ENCODE measurements at regions not wholly inside any gene's neighbourhood (a gene's known extent, or its start where the extent isn't known, plus 50 kb on each side); places are given as distances from the start of the nearest gene placed in this dataset.

DNA sequence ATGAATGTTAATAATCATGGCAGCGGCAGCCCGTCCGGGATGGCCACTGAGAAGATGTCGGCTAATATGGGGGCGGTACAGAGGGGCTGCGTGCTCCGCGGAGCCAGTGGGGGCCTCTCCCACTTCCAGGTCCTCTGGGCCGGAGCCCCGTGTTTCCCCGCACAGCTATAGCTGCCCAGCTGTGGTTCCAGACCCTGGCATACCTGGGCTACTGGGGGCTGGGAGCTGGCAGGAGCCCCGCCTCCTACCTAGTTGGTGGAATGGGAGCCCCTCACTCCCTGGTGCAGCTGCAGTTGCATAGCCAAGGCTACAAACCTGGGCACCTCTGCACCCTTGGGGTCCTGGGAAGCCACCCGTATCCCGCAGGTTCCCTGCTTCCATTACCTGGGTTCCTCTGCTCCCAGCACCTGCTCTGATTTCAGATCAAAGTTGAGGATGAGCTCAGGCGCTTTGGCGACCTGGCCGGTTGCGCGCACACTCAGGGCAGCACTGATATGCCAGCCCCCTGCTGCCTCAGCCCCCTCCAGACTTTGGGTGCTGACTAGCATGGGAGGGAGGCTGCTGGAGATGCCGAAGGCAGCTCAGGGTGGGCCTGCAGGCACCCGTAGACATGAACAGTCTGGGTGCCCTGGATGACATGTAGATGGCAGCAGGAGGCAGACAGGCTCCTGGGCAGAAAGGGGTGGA, 236.5 kb upstream of the SEMA3D start:
- Histone ChIP-seq H3K4me2 (replicated peaks; ENCODE audit: extremely low read depth, low read length, poor library complexity, severe bottlenecking) (no peak overlapping the region), H3K79me2 (ENCODE audit: insufficient read depth, low read length) (no peaks in the 10 kb centered on the region), H3K4me1 (ENCODE audit: control insufficient read depth in 1 of 2, insufficient read depth in 2 of 2, low read length in 2 of 2) (no peaks in the 10 kb centered on the region), H3K27me3 (ENCODE audit: control insufficient read depth in 2 of 2, insufficient read depth in 2 of 2, low read length in 2 of 2) (no peaks in the 10 kb centered on the region), H3K27ac (ENCODE audit: low read depth in 1 of 2, low read length in 2 of 2) (no peak overlapping the region), H2AFZ (ENCODE audit: insufficient read depth, low read depth, low read length, poor library complexity, severe bottlenecking) (no peak overlapping the region), H3K9me3 (replicated peaks in 1 of 2; ENCODE audit: control insufficient read depth in 1 of 2, insufficient read depth in 1 of 2, low read length in 2 of 2) (peaks cover 0 to 30% of the 10 kb centered on the region in 2 donors), H4K20me1 (ENCODE audit: insufficient read depth, low read length) (no peaks in the 10 kb centered on the region), H3K36me3 (replicated peaks in 1 of 2; ENCODE audit: control insufficient read depth in 1 of 2, insufficient read depth in 2 of 2, low read length in 2 of 2) (no peaks in the 10 kb centered on the region), H3K9ac (ENCODE audit: insufficient read depth, low read length, poor library complexity, severe bottlenecking) (no peak overlapping the region), H3K4me3 (replicated peaks in 1 of 3; ENCODE audit: low read depth in 2 of 3, low read length in 3 of 3) (no peak overlapping the region)
- Mint-ChIP-seq H3K9me3 (peaks cover 2 to 12% (median 6%) of the 10 kb centered on the region in 7 donors), H3K4me3 (no peak overlapping the region), H3K27ac (no peak overlapping the region), H3K27me3 (ENCODE audit: low read depth in 3 of 3) (no peaks in the 10 kb centered on the region), H3K4me1 (no peaks in the 10 kb centered on the region), H3K36me3 (no peaks in the 10 kb centered on the region)
- no peak for DNase-seq
- WGBS (ENCODE audit: insufficient coverage): 98% methylated on average over 20 of the region's 21 CpGs
- TF ChIP-seq, protein P1, sequence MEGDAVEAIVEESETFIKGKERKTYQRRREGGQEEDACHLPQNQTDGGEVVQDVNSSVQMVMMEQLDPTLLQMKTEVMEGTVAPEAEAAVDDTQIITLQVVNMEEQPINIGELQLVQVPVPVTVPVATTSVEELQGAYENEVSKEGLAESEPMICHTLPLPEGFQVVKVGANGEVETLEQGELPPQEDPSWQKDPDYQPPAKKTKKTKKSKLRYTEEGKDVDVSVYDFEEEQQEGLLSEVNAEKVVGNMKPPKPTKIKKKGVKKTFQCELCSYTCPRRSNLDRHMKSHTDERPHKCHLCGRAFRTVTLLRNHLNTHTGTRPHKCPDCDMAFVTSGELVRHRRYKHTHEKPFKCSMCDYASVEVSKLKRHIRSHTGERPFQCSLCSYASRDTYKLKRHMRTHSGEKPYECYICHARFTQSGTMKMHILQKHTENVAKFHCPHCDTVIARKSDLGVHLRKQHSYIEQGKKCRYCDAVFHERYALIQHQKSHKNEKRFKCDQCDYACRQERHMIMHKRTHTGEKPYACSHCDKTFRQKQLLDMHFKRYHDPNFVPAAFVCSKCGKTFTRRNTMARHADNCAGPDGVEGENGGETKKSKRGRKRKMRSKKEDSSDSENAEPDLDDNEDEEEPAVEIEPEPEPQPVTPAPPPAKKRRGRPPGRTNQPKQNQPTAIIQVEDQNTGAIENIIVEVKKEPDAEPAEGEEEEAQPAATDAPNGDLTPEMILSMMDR (IDR thresholded peaks at IDR 0.05): no peak
- intact Hi-C loops (cut with micrococcal nuclease): no loop called here

DNA sequence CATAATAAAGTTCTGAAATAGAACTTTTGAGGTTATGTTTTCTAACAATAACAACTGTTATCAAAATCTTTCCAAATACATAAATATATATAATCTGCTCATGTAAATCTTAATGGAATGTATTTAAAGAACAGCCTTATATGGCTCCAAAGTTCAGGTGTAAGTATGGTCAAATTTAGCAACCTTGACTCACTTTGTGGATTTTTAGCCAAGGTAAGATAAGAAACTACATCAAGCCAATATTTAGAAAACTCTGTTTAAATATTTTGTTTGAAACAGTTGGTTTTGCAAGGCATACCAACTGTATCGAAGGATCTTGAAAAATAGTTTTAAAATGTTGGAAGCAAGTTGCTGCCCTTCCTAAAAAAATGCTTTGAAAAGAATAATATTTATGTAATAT, 228.9 kb upstream of the SEMA3D start:
- Histone ChIP-seq H3K27ac (ENCODE audit: low read depth in 1 of 2, low read length in 2 of 2) (no peak overlapping the region), H2AFZ (ENCODE audit: insufficient read depth, low read depth, low read length, poor library complexity, severe bottlenecking) (no peak overlapping the region), H3K79me2 (ENCODE audit: insufficient read depth, low read length) (no peaks in the 10 kb centered on the region), H3K4me2 (replicated peaks; ENCODE audit: extremely low read depth, low read length, poor library complexity, severe bottlenecking) (no peak overlapping the region), H3K27me3 (ENCODE audit: control insufficient read depth in 2 of 2, insufficient read depth in 2 of 2, low read length in 2 of 2) (no peaks in the 10 kb centered on the region), H3K9me3 (replicated peaks in 1 of 2; ENCODE audit: control insufficient read depth in 1 of 2, insufficient read depth in 1 of 2, low read length in 2 of 2) (peaks cover 0 to 4% of the 10 kb centered on the region in 2 donors), H4K20me1 (ENCODE audit: insufficient read depth, low read length) (no peaks in the 10 kb centered on the region), H3K9ac (ENCODE audit: insufficient read depth, low read length, poor library complexity, severe bottlenecking) (no peak overlapping the region), H3K4me3 (replicated peaks in 1 of 3; ENCODE audit: low read depth in 2 of 3, low read length in 3 of 3) (no peak overlapping the region), H3K4me1 (ENCODE audit: control insufficient read depth in 1 of 2, insufficient read depth in 2 of 2, low read length in 2 of 2) (no peaks in the 10 kb centered on the region), H3K36me3 (replicated peaks in 1 of 2; ENCODE audit: control insufficient read depth in 1 of 2, insufficient read depth in 2 of 2, low read length in 2 of 2) (no peaks in the 10 kb centered on the region)
- no peaks in the 10 kb centered on the region for H3K27me3 Mint-ChIP-seq (ENCODE audit: low read depth in 3 of 3)
- TF ChIP-seq, protein P1 (IDR thresholded peaks at IDR 0.05): no peak
- WGBS (ENCODE audit: insufficient coverage): no CpG with 5 or more reads among the region's 1 CpG
- no peak for DNase-seq
- intact Hi-C loops (cut with micrococcal nuclease): no loop called here
- no peaks in the 10 kb centered on the region for H3K36me3 Mint-ChIP-seq
- H3K27ac Mint-ChIP-seq: no peak overlapping the region
- H3K4me3 Mint-ChIP-seq: no peak overlapping the region
- no peaks in the 10 kb centered on the region for H3K4me1 Mint-ChIP-seq
- H3K9me3 Mint-ChIP-seq: peaks cover 0 to 3% (median 0%) of the 10 kb centered on the region in 7 donors
